Transverse colon (tissue), 4 donors: ENCODE measurements at regions not wholly inside any gene's neighbourhood (a gene's known extent, or its start where the extent isn't known, plus 50 kb on each side); places are given as distances from the start of the nearest gene placed in this dataset.

Experiments
- CTCF ChIP-seq, 5 experiments: fragments of 200-600 bp in 3 of 5; fragments of 450-650 bp in 2 of 5; sonication (generic) in 3 of 5; IDR thresholded peaks; 1 replicate in 2 of 5; 2 replicates in 3 of 5; pipeline ENCODE4 v1.5.1; 2016 to 2017; ENCODE audit warnings: antibody characterized with exemption in 5 of 5, inconsistent platforms in 3 of 5, mild to moderate bottlenecking in 2 of 5, moderate library complexity in 1 of 5
- POLR2A ChIP-seq: fragments of 450-650 bp; IDR thresholded peaks from one replicate; pipeline ENCODE4 v1.6.1; 2016; ENCODE audit warnings: antibody characterized with exemption, mild to moderate bottlenecking, moderate library complexity
- POLR2AphosphoS5 ChIP-seq, 3 donors: sonication (generic); formaldehyde crosslinking; IDR thresholded peaks; one replicate each; pipeline ENCODE4 v1.6.1; 2016; ENCODE audit warnings: antibody characterized with exemption in 3 of 3

GRCh38 chr9:109971226-109971625 is 191.2 kb downstream of the PALM2AKAP2 start:
- TF ChIP-seq CTCF (IDR thresholded peaks at IDR 0.05) (no peak), POLR2AphosphoS5 (IDR thresholded peaks at IDR 0.05) (no peak), POLR2A (no peak)
